ENCODE measurements at regions not wholly inside any gene's neighbourhood (a gene's known extent, or its start where the extent isn't known, plus 50 kb on each side); places are given as distances from the start of the nearest gene placed in this dataset.

GRCh38 chr4:10981096-10981495 lies 296.5 kb upstream of the CLNK start:
- H3K4me3 ChIP-seq (ENCODE audit: low read depth, low read length) = no peak overlapping the region
- TF ChIP-seq KLF10 (tag by site-specific recombination; IDR thresholded peaks at IDR 0.05) (no peak), ZNF10 (tag by site-specific recombination; IDR thresholded peaks at IDR 0.05) (no peak), ZNF791 (tag by site-specific recombination; IDR thresholded peaks at IDR 0.05) (no peak), ZNF510 (tag by site-specific recombination; IDR thresholded peaks at IDR 0.05; ENCODE audit: insufficient replicate concordance) (no peak), ZFP69B (tag by site-specific recombination; IDR thresholded peaks at IDR 0.05) (no peak), ZBTB20 (tag by site-specific recombination; IDR thresholded peaks at IDR 0.05) (no peak), ZBTB6 (tag by site-specific recombination; IDR thresholded peaks at IDR 0.05) (no peak), ZNF623 (tag by site-specific recombination; IDR thresholded peaks at IDR 0.05) (no peak), ZFP37 (tag by site-specific recombination; IDR thresholded peaks at IDR 0.05) (no peak), ZNF624 (tag by site-specific recombination; IDR thresholded peaks at IDR 0.05) (no peak), ZNF449 (tag by site-specific recombination; IDR thresholded peaks at IDR 0.05) (no peak), ZXDB (tag by site-specific recombination; IDR thresholded peaks at IDR 0.05) (no peak), ZNF692 (tag by site-specific recombination; IDR thresholded peaks at IDR 0.05) (no peak), ZNF202 (tag by site-specific recombination; IDR thresholded peaks at IDR 0.05; ENCODE audit: borderline replicate concordance) (no peak), ZNF549 (tag by site-specific recombination; IDR thresholded peaks at IDR 0.05) (no peak), ZNF311 (tag by site-specific recombination; IDR thresholded peaks at IDR 0.05; ENCODE audit: borderline replicate concordance) (no peak), ZNF658 (tag by site-specific recombination; IDR thresholded peaks at IDR 0.05) (no peak)
- CTCF ChIA-PET = no interaction called here
- no peaks in the 10 kb centered on the region for H3K4me1 ChIP-seq (ENCODE audit: control insufficient read depth, insufficient read depth, low read length)
- H3K9me3 ChIP-seq (ENCODE audit: control insufficient read depth, insufficient read depth, low read depth, low read length) = no peaks in the 10 kb centered on the region
- no peaks in the 10 kb centered on the region for H3K36me3 ChIP-seq (ENCODE audit: control insufficient read depth in 2 of 2, insufficient read depth in 1 of 2, low read length in 2 of 2)
- POLR2A ChIA-PET = no interaction called here
- no peak overlapping the region for H3K27ac ChIP-seq (ENCODE audit: extremely low read depth, low read depth, low read length)

GRCh38 chr4:10979032-10979431 lies 294.5 kb upstream of the CLNK start:
- no peaks in the 10 kb centered on the region for H3K36me3 ChIP-seq (ENCODE audit: control insufficient read depth in 2 of 2, insufficient read depth in 1 of 2, low read length in 2 of 2)
- no peaks in the 10 kb centered on the region for H3K9me3 ChIP-seq (ENCODE audit: control insufficient read depth, insufficient read depth, low read depth, low read length)
- H3K4me1 ChIP-seq (ENCODE audit: control insufficient read depth, insufficient read depth, low read length) = no peaks in the 10 kb centered on the region
- no peak overlapping the region for H3K27ac ChIP-seq (ENCODE audit: extremely low read depth, low read depth, low read length)
- TF ChIP-seq OVOL3 (tag by site-specific recombination; IDR thresholded peaks at IDR 0.05) = no peak
- TF ChIP-seq TCF7L2 (IDR thresholded peaks at IDR 0.05; ENCODE audit: borderline replicate concordance, low read depth, low read length) = no peak
- TF ChIP-seq HOXC10 (CRISPR knock-in tag; IDR thresholded peaks at IDR 0.05) = no peak
- no peak for TF ChIP-seq ZNF302 (tag by site-specific recombination; IDR thresholded peaks at IDR 0.05; ENCODE audit: low read depth)
- no peak for TF ChIP-seq ZNF146 (tag by site-specific recombination; IDR thresholded peaks at IDR 0.05)
- TF ChIP-seq, protein P1, sequence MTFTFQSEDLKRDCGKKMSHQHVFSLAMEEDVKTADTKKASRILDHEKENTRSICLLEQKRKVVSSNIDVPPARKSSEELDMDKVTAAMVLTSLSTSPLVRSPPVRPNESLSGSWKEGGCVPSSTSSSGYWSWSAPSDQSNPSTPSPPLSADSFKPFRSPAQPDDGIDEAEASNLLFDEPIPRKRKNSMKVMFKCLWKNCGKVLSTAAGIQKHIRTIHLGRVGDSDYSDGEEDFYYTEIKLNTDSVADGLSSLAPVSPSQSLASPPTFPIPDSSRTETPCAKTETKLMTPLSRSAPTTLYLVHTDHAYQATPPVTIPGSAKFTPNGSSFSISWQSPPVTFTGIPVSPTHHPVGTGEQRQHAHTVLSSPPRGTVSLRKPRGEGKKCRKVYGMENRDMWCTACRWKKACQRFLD (tag by site-specific recombination; IDR thresholded peaks at IDR 0.05) = no peak
- CTCF ChIA-PET = no interaction called here
- no peak overlapping the region for H3K4me3 ChIP-seq (ENCODE audit: low read depth, low read length)
- POLR2A ChIA-PET = no interaction called here
